ELF-1 (cell line): ENCODE measurements at regions not wholly inside any gene's neighbourhood (a gene's known extent, or its start where the extent isn't known, plus 50 kb on each side); places are given as distances from the start of the nearest gene placed in this dataset.

ENCODE experiments used
- DNase-seq: peaks from one replicate; pipeline ENCODE4 v3.0.0-alpha.2; 2016; ENCODE audit warnings: low read depth, low spot score

GRCh38 chr16:6300523-6300922 lies 1032.1 kb upstream of the RBFOX1 start:
- no peak for DNase-seq

GRCh38 chr16:6297666-6298410 lies 1034.8 kb upstream of the RBFOX1 start:
- DNase-seq = peak; percentile 42

- DNase-seq = no peak
Measured at GRCh38 chr16:6286176-6286575, 1046.5 kb upstream of the RBFOX1 start.

- DNase-seq = no peak
Measured at GRCh38 chr16:6284731-6285130, 1047.9 kb upstream of the RBFOX1 start.

- no peak for DNase-seq
Measured at GRCh38 chr16:6281994-6282393, 1050.7 kb upstream of the RBFOX1 start.

- DNase-seq = no peak
Measured at GRCh38 chr16:6281274-6281673, 1051.4 kb upstream of the RBFOX1 start.

- no peak for DNase-seq
Measured at GRCh38 chr16:6280055-6280454, 1052.6 kb upstream of the RBFOX1 start.

GRCh38 chr16:6279286-6279685 lies 1053.4 kb upstream of the RBFOX1 start:
- DNase-seq = no peak

- DNase-seq = no peak
Measured at GRCh38 chr16:6274351-6274750, 1058.3 kb upstream of the RBFOX1 start.

GRCh38 chr16:6267682-6268081 lies 1065.0 kb upstream of the RBFOX1 start:
- DNase-seq = no peak

GRCh38 chr16:6266703-6267102 lies 1065.9 kb upstream of the RBFOX1 start:
- no peak for DNase-seq

- no peak for DNase-seq
Measured at GRCh38 chr16:6265968-6266367, 1066.7 kb upstream of the RBFOX1 start.

GRCh38 chr16:6258056-6258455 lies 1074.6 kb upstream of the RBFOX1 start:
- DNase-seq = no peak

- DNase-seq = no peak
Measured at GRCh38 chr16:6252541-6252940, 1080.1 kb upstream of the RBFOX1 start.

GRCh38 chr16:6250511-6250910 lies 1082.1 kb upstream of the RBFOX1 start:
- no peak for DNase-seq

GRCh38 chr16:6249863-6250262 lies 1082.8 kb upstream of the RBFOX1 start:
- DNase-seq = no peak

- DNase-seq = no peak
Measured at GRCh38 chr16:6248199-6248598, 1084.4 kb upstream of the RBFOX1 start.

GRCh38 chr16:6247775-6248174 lies 1084.9 kb upstream of the RBFOX1 start:
- DNase-seq = no peak

GRCh38 chr16:6247150-6247549 lies 1085.5 kb upstream of the RBFOX1 start:
- no peak for DNase-seq

- no peak for DNase-seq
Measured at GRCh38 chr16:6246266-6246665, 1086.4 kb upstream of the RBFOX1 start.

- no peak for DNase-seq
Measured at GRCh38 chr16:6232056-6232455, 1100.6 kb upstream of the RBFOX1 start.

GRCh38 chr16:6231398-6231797 lies 1101.2 kb upstream of the RBFOX1 start:
- DNase-seq = no peak

- DNase-seq = no peak
Measured at GRCh38 chr16:6229186-6229585, 1103.5 kb upstream of the RBFOX1 start.

- DNase-seq = no peak
Measured at GRCh38 chr16:6218855-6219254, 1113.8 kb upstream of the RBFOX1 start.
